Right lung (tissue), 2 donors: ENCODE measurements at regions not wholly inside any gene's neighbourhood (a gene's known extent, or its start where the extent isn't known, plus 50 kb on each side); places are given as distances from the start of the nearest gene placed in this dataset.
A peak's percentile ranks its signal among the peaks of the same experiment; 100 is the strongest.

Source experiments
- DNase-seq, 2 donors: peaks; one replicate each; pipeline ENCODE4 v3.0.0-alpha.2; 2013

DNA sequence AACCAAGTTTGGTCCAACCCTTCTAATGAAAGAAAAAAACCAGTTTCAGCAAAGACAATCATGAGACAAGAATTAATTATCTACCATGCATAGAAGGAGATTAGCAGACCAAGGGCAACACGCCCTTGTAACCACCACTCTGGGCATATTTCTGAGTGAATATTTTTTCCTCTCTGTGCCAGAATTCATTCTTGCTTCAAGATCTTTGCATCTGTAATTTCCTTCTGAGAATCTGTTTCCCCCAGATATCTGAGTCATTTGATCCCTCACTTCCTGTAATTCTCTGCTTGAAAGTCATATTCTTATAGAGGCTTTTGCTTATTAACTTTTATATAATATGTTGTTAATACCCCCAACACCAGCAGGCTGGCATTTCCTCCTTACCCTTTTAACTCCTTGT lies 243.7 kb downstream of the SLC16A7 start:
- no peak for DNase-seq

DNA sequence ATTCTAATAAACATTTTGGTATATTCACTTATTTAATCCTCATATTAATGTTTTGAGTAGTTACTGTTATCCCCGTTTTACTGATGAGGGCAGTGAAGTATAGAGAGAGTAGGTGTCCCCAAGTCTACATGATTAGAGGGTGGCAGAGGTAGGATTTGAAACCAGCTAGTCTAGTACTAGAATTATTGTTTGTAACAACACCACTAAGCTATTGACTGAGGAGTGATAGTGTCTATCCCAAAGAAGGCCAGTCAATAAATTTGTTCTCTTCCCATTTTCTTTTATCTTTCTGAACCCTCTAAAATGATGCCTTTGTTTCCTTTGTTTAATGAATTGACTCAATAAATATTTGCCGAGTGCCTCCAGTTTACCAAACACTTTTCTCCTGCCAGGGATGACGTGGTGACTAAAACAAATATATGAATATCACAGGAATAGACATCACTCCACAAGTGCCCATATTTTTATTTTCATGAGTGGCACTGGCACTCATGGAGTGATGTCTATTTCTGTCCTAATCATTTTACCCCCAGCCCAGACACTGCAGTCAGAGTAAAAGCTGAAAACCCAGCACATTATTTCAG lies 247.5 kb downstream of the SLC16A7 start:
- no peak for DNase-seq

DNA sequence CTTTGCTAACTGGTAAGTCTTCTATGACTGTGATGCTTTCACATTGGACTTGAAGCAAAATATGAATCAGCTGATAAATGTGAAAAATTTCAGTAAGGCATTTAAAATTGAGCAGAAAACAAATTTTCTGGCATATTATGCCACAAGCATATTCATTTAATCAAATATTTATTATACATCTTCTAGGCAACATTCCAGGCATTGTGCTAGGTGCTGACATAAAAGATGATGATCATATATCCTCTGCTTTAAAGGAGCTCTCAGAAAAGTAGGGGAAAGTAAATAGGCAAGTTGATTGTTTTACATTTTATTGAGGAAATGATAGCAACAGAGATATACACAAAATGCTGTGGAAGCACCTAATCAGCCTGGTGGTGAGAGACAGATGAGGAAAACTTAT lies 248.9 kb downstream of the SLC16A7 start:
- DNase-seq, result no peak

DNA sequence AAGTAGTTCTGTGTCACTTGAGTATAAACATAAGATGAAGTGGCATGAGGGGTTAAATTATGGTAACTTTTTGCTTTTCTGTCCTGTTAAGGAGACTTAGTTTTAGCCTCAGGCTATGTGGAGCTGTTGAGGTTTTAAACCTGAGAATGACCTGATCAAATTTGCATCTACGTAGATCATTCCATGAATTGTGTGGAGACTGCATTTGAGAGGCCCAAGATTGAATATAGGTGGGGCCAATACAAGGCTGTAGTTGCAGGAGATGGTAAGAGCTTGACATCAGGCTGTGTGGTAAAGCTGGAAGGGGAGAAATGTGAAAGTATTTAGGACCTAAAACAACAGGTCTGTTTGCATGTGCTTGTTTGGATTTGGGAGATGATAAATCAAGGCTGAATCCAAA lies 249.5 kb downstream of the SLC16A7 start:
- no peak for DNase-seq

DNA sequence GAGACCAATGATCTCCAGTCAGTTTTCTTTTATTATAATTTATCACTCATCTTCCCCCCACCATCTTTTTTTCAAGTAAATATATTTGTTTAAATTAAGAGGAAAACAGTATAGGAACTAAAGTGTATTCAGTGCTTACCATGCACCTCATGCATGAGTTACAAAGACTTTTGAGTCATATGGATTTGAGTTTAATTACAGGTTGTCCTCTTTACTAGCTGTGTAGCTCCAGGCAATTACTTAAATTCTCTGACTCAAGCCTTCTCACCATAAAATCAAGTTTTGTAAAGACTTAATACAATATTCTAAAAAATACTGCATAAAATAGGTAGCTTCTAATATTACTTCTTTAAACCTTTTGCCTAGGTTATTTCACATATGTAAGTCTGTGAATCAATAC lies 251.3 kb downstream of the SLC16A7 start:
- DNase-seq, result no peak

DNA sequence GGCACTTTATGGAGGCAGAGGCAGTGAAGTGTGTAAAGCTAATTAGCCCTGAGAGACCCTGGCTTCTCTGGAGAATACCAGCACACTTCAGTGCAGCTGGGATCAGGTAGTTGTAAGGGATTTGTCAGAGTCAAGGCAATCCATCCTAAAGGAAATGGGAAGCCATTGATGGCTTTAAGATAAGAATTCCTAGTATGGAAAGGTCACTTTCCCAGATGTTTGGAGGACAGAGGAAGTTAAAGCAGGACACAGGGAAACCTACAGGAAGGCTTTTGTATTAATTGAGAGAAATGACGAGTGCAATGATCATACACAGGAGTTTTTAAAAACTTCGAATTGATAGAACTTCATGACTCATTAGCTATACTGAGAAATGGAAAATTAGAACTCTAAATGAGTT lies 254.4 kb downstream of the SLC16A7 start:
- no peak for DNase-seq

DNA sequence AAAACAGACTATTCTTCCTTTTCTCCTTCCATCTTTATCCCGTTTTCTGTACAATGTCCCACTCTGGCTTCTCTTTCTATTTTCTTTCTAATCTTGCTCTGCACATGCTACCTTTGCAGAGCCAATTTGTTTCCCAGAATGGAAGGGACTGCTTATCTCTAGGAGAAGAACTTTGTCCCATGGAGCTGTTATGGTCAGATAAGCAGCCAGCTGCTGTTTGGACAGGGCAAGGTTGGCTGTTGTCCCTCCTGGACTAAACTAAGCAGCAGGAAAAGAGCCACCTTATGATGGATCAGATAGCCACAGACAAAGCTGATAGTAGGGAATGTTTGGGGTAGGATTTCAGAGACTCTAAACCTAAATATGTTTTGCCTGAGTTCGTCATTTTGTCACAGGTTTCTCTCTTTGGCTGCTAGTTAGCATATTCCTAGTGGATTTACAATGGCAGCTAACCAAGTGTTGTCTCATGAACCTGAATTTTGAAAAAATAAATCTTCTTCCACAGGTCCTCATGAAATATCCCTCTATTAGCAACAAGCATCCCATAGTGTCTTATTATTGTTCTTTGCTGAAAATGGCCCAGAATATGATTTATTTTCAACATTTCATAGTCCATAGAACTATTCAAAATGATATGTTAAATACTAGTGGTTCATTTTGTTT lies 262.8 kb downstream of the SLC16A7 start:
- no peak for DNase-seq

DNA sequence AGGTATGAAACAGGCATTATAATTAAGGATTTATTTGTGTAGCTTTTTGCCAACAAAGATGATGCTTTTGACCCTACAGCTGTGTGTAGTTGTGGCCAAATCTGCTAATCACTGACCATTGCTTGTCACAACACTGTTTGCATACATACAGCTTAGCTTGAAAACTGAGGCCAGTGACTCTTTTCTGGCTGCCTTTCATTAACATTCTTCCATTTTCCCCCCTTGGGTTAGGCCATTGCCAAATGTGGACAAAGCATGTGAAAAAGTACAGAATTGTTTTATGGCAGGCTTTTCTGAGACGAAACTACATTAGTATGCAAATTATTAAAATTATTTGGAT lies 263.3 kb downstream of the SLC16A7 start:
- DNase-seq, result no peak

DNA sequence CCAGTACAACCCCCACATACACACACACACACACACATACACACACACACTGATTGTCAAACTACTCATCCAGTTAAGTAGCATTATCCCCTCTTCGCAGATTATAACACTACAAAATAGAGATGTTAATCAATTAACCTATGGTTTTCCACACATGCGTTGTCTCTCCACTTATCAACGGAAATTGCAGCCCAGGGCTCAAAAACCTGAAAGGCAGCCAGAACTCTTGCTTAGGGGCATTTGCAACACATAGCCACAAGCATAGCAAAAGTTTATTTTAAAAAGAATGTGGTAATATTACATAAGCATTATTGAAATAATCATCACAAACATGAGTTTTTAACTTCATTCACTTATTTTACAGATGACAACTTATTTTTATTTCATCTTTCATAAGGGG lies 265.8 kb downstream of the SLC16A7 start:
- no peak for DNase-seq

DNA sequence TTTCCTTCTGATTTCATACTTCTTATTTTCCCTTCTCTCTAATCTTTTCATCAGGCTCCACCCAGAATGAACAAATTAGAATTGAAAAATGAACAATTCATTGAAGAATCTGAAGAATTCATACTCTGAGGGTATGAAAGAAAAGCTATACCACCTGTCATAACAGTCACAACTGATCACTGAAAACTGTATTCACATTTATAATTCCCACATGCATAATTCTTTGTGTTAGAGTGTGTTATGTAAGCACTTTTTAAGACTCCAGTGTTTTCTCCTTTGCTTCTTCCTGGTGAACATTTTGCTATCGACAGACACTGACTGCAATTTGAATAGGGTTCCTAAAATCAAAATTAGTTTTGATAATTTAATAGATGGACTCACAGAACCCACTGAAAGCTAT lies 271.2 kb downstream of the SLC16A7 start:
- no peak for DNase-seq

DNA sequence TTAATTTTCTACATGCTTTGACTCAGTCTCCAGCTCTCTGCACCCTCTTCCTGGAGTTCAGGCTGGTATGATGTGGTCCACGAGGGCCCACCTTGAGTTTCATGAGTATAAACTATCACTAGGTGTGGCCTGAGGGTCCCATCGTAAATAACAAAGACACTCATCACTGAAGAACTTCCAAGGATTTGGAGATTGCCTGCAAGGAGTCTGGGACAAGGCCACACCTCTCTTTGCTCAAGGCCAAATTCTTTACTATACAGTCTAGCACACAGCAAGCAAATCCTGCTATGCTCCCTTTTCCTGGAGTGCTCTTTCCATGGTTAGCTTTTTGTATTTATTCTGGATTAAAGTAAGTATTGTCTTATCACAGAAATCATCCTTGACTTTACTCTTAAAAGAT lies 271.9 kb downstream of the SLC16A7 start:
- DNase-seq, result no peak

DNA sequence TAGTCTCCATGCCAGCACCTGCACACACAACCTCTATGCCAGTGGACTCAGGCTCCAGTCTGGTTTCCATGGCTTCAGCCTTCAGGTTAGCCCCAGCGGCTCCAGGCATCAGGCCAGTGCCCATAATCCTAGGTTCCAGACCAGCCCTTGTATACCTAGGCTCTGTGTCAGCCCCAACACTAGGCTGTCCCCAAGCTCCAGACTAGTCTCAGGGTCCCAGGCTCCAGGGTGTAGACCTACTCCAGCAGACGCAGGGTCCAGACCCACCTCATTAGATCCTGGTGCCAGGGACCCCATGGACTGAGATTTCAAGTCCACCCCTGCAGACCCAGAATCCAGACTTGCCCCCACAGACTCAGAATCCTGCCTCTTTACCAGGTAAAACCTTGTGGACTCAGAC lies 275.9 kb downstream of the SLC16A7 start:
- no peak for DNase-seq

DNA sequence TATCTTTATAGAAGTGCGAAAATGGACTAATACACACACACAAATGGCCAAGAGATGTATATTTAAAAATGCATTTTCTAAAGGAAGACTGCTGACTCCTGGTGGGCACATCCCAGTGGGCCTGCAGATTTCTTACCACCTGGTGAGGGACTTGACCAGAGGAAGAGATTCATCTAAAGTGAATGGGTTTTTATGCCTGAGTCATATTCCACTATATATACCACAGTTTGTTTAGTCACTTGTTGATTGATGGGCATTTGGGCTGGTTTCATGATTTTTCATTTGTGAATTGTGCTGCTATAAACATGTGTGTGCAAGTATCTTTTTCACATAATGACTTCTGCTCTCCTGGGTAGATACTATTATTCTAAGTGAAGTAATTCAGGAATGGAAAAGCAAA lies 277.3 kb downstream of the SLC16A7 start:
- no peak for DNase-seq

DNA sequence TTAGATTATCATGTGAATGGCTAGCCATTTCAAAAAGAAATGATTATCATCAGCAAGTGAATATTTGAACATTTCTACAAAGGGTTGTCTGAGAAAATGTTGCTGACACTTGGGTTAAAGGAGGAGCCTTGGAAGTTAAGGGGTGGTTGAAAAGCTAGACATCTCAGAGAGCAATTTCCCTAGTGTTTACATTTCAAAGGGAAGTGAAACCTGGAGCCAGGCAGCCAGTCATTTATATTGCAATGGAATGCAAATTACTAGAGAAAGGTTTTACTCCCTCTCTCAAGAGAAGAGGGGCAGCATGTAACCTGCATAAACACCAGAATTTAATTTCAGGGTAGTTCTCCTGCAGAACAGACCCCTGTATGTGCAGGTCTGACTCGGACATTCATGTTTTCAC lies 279.0 kb downstream of the SLC16A7 start:
- DNase-seq, result peak in 1 of 2 donors; percentile 2

DNA sequence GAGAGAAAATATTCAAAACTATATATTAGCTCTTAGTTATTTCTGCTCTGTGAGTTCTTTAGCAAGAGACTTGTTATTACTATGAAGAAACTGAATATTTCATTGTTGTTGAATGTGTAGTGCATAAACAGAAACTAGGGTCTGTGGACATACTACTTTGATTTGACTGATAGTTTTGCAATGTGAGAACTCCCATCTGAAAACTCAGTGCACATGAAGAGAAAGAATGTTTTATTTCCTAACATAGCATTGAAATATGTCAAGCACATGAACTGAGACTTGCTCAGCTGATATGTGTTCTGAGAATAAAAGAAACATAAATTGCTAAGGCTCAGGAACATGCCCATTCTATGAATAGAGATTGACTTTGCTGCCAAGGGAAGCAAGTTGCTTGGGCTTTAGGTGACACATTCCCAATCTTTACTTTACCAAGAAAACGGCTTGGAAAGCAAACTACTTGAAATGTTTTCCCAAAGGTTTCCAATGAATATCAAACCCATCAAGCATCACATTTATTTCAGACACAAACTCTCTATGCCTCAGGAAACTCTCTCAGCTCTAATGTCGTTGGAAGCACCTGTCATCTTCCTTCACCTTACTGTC lies 290.4 kb downstream of the SLC16A7 start:
- DNase-seq, result no peak

DNA sequence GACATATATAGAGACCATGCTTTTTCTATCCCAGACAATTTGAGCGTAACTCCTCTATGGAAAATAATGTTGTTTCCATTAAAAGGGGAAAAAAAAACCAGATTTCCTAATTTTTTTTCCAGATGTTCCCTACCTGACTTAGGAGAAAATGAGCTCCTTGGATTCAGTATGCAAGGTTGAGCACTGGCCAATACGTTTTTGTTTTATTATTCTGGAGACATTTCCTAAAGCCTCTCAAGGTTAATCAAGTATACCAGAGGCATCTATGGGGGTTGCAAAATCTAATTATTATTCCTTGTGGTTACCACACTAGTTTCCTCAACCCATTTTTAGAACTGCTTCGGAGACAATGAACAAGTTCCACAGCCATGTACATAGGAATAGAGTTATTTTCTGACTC lies 291.3 kb downstream of the SLC16A7 start:
- DNase-seq, result no peak

DNA sequence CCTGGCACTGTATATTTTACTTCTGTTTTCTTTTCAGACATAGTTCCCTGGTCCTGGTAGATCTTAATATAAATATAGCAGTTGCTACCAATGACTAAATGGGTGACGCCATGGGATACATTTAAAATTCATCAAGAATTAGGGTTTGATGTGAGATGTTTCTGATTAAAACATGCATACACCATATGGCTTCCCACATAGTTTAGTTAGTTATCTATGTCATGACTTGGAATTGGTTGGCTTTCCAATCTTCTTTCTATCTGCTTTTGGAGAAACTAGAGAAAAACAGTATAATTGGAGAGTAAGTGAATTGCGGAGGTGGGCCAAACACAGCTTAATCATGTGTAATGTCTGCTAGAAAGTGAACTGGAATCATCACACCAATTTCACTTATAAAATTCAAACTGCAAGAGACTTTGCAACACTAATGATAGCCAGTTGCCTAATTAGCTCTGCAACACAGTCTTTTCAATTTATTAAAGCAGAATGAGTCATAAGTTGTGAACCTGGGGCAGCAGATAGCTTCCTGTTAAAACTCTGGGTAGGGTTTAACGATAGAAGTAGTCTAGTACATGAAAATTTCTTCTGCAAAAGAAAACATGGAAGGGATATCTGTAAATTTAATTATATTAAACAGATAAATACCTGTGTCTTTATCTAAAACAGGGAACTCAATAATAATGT lies 295.2 kb downstream of the SLC16A7 start:
- no peak for DNase-seq

DNA sequence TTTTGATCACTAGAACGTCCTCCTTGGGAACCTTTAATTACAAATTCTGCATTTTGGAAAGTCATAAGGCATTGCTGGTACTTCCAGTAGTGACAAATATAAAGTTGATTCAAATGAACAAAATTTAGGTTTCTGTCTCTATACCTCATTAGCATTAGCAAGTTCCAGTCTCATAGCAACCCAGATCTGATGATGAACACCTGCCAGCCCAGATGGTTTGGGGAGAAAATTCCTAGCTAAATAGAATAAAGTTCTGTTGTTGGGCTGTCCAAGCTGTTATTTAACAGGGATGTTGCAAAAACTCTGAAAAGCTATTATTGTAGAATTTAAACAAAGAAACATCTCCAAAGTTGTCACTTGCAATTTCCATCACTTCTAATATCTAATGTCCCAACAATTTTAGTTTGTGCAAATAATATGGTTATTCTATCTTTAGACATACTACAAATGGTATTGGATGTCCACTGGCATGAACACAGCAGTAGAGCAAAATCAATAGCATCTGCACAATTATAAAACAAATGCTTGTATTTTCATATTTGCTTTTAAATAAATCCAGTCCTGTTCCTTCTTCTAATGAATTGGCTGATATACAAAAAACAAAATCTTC lies 299.4 kb downstream of the SLC16A7 start:
- DNase-seq, result no peak

DNA sequence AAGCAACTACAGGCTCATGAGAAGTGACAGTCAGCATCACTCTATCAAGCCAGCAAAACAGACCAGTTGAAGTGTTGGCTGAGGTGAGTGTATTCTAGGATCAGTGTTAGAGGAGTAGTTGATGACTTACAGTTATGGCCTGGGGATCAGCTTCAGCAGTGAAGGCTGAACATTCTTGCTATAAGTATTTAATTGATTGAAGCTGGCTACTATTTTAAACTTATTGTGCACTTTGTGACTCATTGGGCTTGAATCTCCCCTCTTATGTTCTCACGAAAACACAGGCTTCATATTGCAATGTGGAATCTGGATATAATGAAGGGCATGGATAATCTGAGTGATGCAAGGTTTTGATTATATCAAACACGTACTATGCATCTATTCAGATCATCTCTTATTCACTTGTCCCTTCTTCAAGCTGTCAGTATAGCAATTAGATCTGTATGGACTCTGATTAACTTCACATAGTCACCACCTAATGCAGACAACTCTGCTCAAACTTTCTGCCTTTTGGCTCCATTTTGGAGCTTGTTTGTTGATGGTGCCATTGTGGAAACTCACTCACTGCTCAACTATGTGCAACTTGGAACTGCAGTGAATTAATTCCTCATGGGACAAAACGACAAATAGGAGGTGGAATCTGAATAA lies 309.2 kb downstream of the SLC16A7 start:
- no peak for DNase-seq

DNA sequence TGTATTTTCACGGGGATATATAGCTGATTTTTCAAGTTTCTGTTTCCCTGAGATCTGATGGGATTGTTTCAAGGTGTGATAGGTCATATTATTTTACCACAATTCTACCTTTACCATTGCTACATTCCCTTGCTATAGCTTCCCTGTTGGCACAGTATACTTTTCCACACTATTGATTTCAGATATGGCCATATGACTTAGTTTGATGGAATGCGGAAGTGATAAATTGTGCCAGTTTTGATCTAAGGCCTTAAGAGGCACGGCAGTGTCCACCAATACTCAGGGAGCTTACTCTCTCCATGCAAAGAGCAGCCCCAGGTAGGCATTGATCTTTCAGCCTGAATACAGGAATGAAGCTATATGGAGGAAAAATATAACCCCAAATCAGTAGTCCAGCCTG lies 315.7 kb downstream of the SLC16A7 start:
- no peak for DNase-seq

DNA sequence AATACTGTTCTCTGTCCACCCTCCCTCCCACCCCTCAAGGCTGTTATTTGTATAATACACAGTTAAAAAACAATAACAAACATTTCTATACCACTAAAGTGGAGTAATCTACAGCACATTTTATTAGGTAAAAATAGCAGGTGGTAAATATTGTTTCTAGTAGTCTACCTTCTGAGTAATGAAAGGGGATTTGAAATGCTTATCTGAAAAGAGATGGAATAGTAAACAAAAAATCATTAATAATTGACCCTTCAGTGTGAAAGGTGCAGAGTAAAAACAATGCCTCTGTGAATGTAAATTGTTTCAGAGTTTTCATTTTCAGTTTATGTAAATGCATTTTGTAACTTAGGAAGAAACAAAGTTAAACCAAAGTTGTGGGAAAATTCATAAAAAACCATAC lies 321.2 kb downstream of the SLC16A7 start:
- no peak for DNase-seq

DNA sequence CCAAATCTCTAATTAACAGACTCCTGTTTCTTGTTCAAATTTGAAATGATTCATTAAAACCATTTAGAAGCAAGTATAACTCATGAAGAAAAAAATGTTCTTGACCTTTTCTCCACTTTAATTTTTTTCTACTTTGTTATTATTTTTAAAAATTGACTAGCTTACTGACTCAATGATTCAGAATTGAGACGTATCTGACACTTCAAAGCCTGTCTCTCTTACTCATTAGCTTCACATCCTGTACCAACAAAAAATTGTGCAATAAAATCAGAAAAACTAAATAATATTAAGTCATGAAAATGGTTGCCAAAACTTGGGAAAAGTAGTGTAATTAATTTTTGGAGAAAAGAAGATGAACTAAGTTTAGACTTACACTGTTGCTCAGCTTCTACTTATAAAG lies 331.2 kb downstream of the SLC16A7 start:
- no peak for DNase-seq
